ENCODE measurements at regions not wholly inside any gene's neighbourhood (a gene's known extent, or its start where the extent isn't known, plus 50 kb on each side); places are given as distances from the start of the nearest gene placed in this dataset.
"Not testable (repeated sequence)": the region's sequence is repeated elsewhere in the genome, so short reads cannot be mapped to it uniquely, and the experiment has no call there.

GRCh38 chr16:60078819-60079218, 1344.7 kb upstream of the GOT2 start:
- intact Hi-C loops (cut with DNase I); DNase-seq; ATAC-seq (ENCODE audit: poor library complexity): not testable (repeated sequence)

GRCh38 chr16:60077861-60078260, 1343.7 kb upstream of the GOT2 start:
- ATAC-seq (ENCODE audit: poor library complexity) (no peak), DNase-seq (no peak)
- intact Hi-C loops (cut with DNase I) = no loop called here

- DNase-seq (no peak), ATAC-seq (ENCODE audit: poor library complexity) (no peak)
- intact Hi-C loops (cut with DNase I) = no loop called here
Observed at GRCh38 chr16:60074378-60074777, 1340.3 kb upstream of the GOT2 start.

GRCh38 chr16:60073376-60073775, 1339.3 kb upstream of the GOT2 start:
- DNase-seq (no peak), ATAC-seq (ENCODE audit: poor library complexity) (no peak)
- intact Hi-C loops (cut with DNase I) = no loop called here

- DNase-seq (no peak), ATAC-seq (ENCODE audit: poor library complexity) (no peak)
- intact Hi-C loops (cut with DNase I) = no loop called here
Observed at GRCh38 chr16:60064026-60064425, 1329.9 kb upstream of the GOT2 start.

GRCh38 chr16:60061396-60061795, 1327.3 kb upstream of the GOT2 start:
- intact Hi-C loops (cut with DNase I) = no loop called here
- DNase-seq (no peak), ATAC-seq (ENCODE audit: poor library complexity) (no peak)

GRCh38 chr16:60060731-60061130, 1326.6 kb upstream of the GOT2 start:
- no peak for DNase-seq
- no peak for ATAC-seq (ENCODE audit: poor library complexity)
- intact Hi-C loops (cut with DNase I) = no loop called here

- DNase-seq = no peak
- no peak for ATAC-seq (ENCODE audit: poor library complexity)
- intact Hi-C loops (cut with DNase I) = no loop called here
Observed at GRCh38 chr16:60059141-60059540, 1325.0 kb upstream of the GOT2 start.

GRCh38 chr16:60041671-60042070, 1307.6 kb upstream of the GOT2 start:
- no peak for DNase-seq
- intact Hi-C loops (cut with DNase I) = no loop called here

GRCh38 chr16:60031740-60032139, 1297.6 kb upstream of the GOT2 start:
- DNase-seq = no peak
- intact Hi-C loops (cut with DNase I) = no loop called here
- ATAC-seq (ENCODE audit: poor library complexity) = no peak

More at GRCh38 chr16:60041671-60042070, 1307.6 kb upstream of the GOT2 start:
- ATAC-seq (ENCODE audit: poor library complexity) = no peak

- DNase-seq (no peak), ATAC-seq (ENCODE audit: poor library complexity) (no peak)
- intact Hi-C loops (cut with DNase I) = no loop called here
Observed at GRCh38 chr16:60027351-60027750, 1293.2 kb upstream of the GOT2 start.

GRCh38 chr16:60013076-60013475, 1279.0 kb upstream of the GOT2 start:
- intact Hi-C loops (cut with DNase I) = no loop called here
- no peak for DNase-seq
- no peak for ATAC-seq (ENCODE audit: poor library complexity)

GRCh38 chr16:60001523-60001922, 1267.4 kb upstream of the GOT2 start:
- DNase-seq (no peak), ATAC-seq (ENCODE audit: poor library complexity) (no peak)
- intact Hi-C loops (cut with DNase I) = no loop called here

- ATAC-seq (ENCODE audit: poor library complexity) (no peak), DNase-seq (no peak)
- intact Hi-C loops (cut with DNase I) = no loop called here
Observed at GRCh38 chr16:59997706-59998105, 1263.6 kb upstream of the GOT2 start.

GRCh38 chr16:59993101-59993500, 1259.0 kb upstream of the GOT2 start:
- DNase-seq = no peak
- ATAC-seq (ENCODE audit: poor library complexity) = no peak
- intact Hi-C loops (cut with DNase I) = no loop called here

GRCh38 chr16:59991171-59991570, 1257.1 kb upstream of the GOT2 start:
- DNase-seq = no peak
- intact Hi-C loops (cut with DNase I) = no loop called here
- no peak for ATAC-seq (ENCODE audit: poor library complexity)

- intact Hi-C loops (cut with DNase I) = no loop called here
- no peak for ATAC-seq (ENCODE audit: poor library complexity)
- DNase-seq = no peak
Observed at GRCh38 chr16:59988591-59988990, 1254.5 kb upstream of the GOT2 start.

- no peak for ATAC-seq (ENCODE audit: poor library complexity)
- no peak for DNase-seq
- intact Hi-C loops (cut with DNase I) = no loop called here
Observed at GRCh38 chr16:59975953-59976352, 1241.8 kb upstream of the GOT2 start.

- DNase-seq = no peak
- intact Hi-C loops (cut with DNase I) = no loop called here
- no peak for ATAC-seq (ENCODE audit: poor library complexity)
Observed at GRCh38 chr16:59973966-59974365, 1239.8 kb upstream of the GOT2 start.

GRCh38 chr16:59971264-59971663, 1237.1 kb upstream of the GOT2 start:
- intact Hi-C loops (cut with DNase I) = no loop called here
- ATAC-seq (ENCODE audit: poor library complexity) (no peak), DNase-seq (no peak)

- ATAC-seq (ENCODE audit: poor library complexity) (no peak), DNase-seq (no peak)
- intact Hi-C loops (cut with DNase I) = no loop called here
Observed at GRCh38 chr16:59964232-59964924, 1230.3 kb upstream of the GOT2 start.

All from Right ventricle myocardium superior (tissue), 1 donor.